HAP-1 (cell line): ENCODE measurements at regions not wholly inside any gene's neighbourhood (a gene's known extent, or its start where the extent isn't known, plus 50 kb on each side); places are given as distances from the start of the nearest gene placed in this dataset.

ENCODE experiments used
- DNase-seq, 2 experiments: peaks; one replicate each; pipeline ENCODE4 v3.0.0-alpha.2; 2016 to 2020; ENCODE audit warnings: low spot score in 2 of 2
- H3K27me3 ChIP-seq: fragments of 250-450 bp; sonication (Bioruptor Pico); 2 replicates; pipeline ENCODE4 v1.5.1; 2020; ENCODE audit warnings: low read depth, mild to moderate bottlenecking, moderate library complexity
- H3K36me3 ChIP-seq: fragments of 250-450 bp; sonication (Bioruptor Pico); replicated peaks from 2 replicates; pipeline ENCODE4 v1.5.1; 2020; ENCODE audit warnings: mild to moderate bottlenecking
- H3K4me1 ChIP-seq: fragments of 250-450 bp; sonication (Bioruptor Pico); 2 replicates; pipeline ENCODE4 v1.5.1; 2020; ENCODE audit warnings: mild to moderate bottlenecking
- H3K4me3 ChIP-seq: fragments of 250-450 bp; sonication (Bioruptor Pico); 2 replicates; pipeline ENCODE4 v1.5.1; 2020; ENCODE audit warnings: mild to moderate bottlenecking, moderate library complexity
- H3K9me3 ChIP-seq: fragments of 250-450 bp; sonication (Bioruptor Pico); 2 replicates; pipeline ENCODE4 v1.5.1; 2020; ENCODE audit warnings: mild to moderate bottlenecking, moderate library complexity
- in situ Hi-C: fragments of 300-500 bp; cut with MboI; formaldehyde crosslinking; loops from 3 replicates; pipeline ENCODE4 v1.14.3; 2020; ENCODE audit warnings: low sequenced_read_pairs, inconsistent platforms, mixed read lengths

- in situ Hi-C loops: no loop called here
- peaks cover 20% of the 10 kb centered on the region for H3K4me1 ChIP-seq
- H3K4me3 ChIP-seq: no peak overlapping the region
- H3K36me3 ChIP-seq: no peaks in the 10 kb centered on the region
- DNase-seq: no peak
- no peaks in the 10 kb centered on the region for H3K9me3 ChIP-seq
- H3K27me3 ChIP-seq: no peaks in the 10 kb centered on the region
Measured at GRCh38 chr1:219354962-219355361, 181.3 kb downstream of the LYPLAL1 start.

- in situ Hi-C loops: no loop called here
Measured at GRCh38 chr1:219352961-219353651, 179.4 kb downstream of the LYPLAL1 start.

DNA sequence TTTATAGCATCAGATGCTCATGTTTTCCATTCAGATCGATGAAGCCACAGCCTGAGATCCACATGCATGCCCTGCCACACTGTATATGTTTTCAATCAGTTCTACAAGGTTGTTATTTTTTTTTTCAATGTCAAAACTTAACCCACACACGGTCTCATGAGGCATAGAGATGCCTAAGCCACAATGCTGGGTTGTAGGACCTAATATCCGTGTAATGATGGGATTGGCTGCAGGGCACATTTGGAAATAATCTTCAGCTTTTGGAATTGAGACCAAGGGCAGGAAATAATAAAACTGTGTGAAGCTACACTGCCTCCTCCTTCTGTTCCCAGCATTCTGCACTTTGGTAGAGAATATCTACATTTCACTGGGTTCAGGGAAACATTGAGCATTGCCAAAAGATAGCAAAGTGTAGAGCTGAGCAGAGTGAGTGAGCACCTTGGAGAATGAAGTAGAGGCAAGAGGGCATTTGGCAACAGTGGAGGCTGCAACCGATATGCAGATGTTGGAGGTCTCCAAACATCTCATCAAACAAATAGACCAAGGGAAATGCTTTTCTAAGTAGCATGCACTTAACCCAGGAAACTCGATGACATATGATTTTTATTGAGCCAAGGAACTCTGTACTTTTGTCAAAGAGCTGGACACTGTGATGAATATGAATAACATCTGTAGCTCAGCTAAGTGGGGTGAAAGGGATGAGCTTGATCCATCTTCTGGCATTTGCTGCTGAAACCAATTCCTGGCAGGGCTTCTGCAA lies 176.7 kb downstream of the LYPLAL1 start:
- in situ Hi-C loops: no loop called here
- Histone ChIP-seq H3K4me3 (no peak overlapping the region), H3K4me1 (peaks cover 8% of the 10 kb centered on the region), H3K27me3 (no peaks in the 10 kb centered on the region), H3K9me3 (peaks cover 6% of the 10 kb centered on the region; the same call in 1 of the 2 replicates), H3K36me3 (no peaks in the 10 kb centered on the region)
- no peak for DNase-seq

More at GRCh38 chr1:219352961-219353651, 179.4 kb downstream of the LYPLAL1 start:
- no peaks in the 10 kb centered on the region for H3K9me3 ChIP-seq
- peaks cover 8% of the 10 kb centered on the region for H3K4me1 ChIP-seq
- H3K36me3 ChIP-seq: no peaks in the 10 kb centered on the region
- H3K4me3 ChIP-seq: no peak overlapping the region
- no peaks in the 10 kb centered on the region for H3K27me3 ChIP-seq
- no peak for DNase-seq

GRCh38 chr1:219347921-219348391 lies 174.3 kb downstream of the LYPLAL1 start:
- no peak overlapping the region for H3K4me3 ChIP-seq
- no peak for DNase-seq
- peaks cover 7% of the 10 kb centered on the region; the same call in 1 of the 2 replicates for H3K9me3 ChIP-seq
- H3K4me1 ChIP-seq: peaks cover 8% of the 10 kb centered on the region
- in situ Hi-C loops: no loop called here
- no peaks in the 10 kb centered on the region for H3K27me3 ChIP-seq
- H3K36me3 ChIP-seq: no peaks in the 10 kb centered on the region

DNA sequence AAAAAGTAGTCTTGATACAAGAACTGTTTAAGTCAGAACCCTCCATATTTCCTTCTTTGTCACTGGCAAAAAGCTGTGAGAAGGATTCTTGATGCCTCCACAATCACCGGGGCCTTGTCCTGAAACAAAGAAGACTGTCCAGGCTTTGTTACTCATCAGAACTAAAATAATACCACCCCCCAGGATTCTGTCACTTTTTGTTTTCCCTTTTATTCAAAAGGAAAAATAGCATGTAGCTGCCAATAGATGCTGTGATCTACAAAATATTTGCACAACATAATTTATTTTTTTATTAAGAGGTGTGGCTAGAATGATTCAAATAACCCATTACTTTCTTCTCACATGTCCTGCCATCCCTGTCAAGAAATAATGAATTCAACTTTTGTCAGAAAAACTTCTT lies 173.7 kb downstream of the LYPLAL1 start:
- Histone ChIP-seq H3K27me3 (no peaks in the 10 kb centered on the region), H3K9me3 (peaks cover 7% of the 10 kb centered on the region; the same call in 1 of the 2 replicates), H3K36me3 (no peaks in the 10 kb centered on the region), H3K4me3 (no peak overlapping the region), H3K4me1 (peaks cover 8% of the 10 kb centered on the region)
- in situ Hi-C loops: no loop called here
- DNase-seq: no peak

- peaks cover 7% of the 10 kb centered on the region; the same call in 1 of the 2 replicates for H3K9me3 ChIP-seq
- H3K27me3 ChIP-seq: no peaks in the 10 kb centered on the region
- in situ Hi-C loops: no loop called here
- H3K36me3 ChIP-seq: no peaks in the 10 kb centered on the region
- peaks cover 8% of the 10 kb centered on the region for H3K4me1 ChIP-seq
- no peak for DNase-seq
- no peak overlapping the region for H3K4me3 ChIP-seq
Measured at GRCh38 chr1:219345953-219346352, 172.3 kb downstream of the LYPLAL1 start.

GRCh38 chr1:219342836-219343235 lies 169.2 kb downstream of the LYPLAL1 start:
- H3K27me3 ChIP-seq: no peaks in the 10 kb centered on the region
- DNase-seq: no peak
- H3K4me1 ChIP-seq: peaks cover 12% of the 10 kb centered on the region
- H3K4me3 ChIP-seq: no peak overlapping the region
- no peaks in the 10 kb centered on the region for H3K36me3 ChIP-seq
- H3K9me3 ChIP-seq: peaks cover 7% of the 10 kb centered on the region; the same call in 1 of the 2 replicates
- in situ Hi-C loops: no loop called here

DNA sequence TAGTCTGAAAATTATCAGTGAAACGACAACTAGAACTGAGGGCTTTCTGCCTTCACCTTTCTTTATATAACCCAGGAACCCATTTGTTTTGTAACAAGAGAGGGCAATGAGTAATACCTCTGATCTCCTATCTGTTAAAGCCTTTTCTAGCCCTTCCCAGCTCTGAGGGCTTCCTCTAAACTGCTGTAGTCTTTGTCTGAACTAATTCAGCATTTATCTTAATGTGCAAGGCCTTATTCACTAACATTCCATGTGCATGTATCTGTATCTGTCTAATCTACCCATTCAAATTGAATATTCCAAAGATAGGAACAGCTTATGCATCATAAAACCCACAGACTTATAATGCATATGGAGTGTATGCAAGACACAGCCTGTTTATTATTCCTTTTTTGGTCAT lies 167.1 kb downstream of the LYPLAL1 start:
- Histone ChIP-seq H3K36me3 (no peaks in the 10 kb centered on the region), H3K9me3 (peaks cover 3% of the 10 kb centered on the region; the same call in 1 of the 2 replicates), H3K4me1 (peaks cover 12% of the 10 kb centered on the region), H3K4me3 (no peak overlapping the region), H3K27me3 (no peaks in the 10 kb centered on the region)
- peak; percentile 16 to 22 for DNase-seq
- in situ Hi-C loops: no loop called here

DNA sequence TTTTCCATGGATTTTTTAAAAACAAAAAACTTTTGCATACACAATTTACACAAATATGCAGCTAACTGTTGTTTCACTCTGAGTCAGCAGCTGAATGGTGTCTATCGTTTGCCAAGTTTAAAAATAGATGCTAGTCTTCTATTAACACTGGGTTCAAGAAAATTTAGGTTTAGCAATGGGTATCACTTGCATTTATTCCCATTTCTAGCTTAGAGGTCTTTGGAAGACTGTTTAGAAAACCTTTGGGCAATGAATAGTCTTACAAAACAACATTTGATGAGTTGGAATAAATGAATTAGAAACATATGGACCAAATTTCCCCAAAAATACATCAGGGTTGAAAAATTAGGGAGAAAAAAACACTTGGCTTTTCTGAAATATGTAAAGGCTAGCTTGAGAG lies 165.8 kb downstream of the LYPLAL1 start:
- DNase-seq: no peak
- Histone ChIP-seq H3K27me3 (no peaks in the 10 kb centered on the region), H3K9me3 (no peaks in the 10 kb centered on the region), H3K36me3 (no peaks in the 10 kb centered on the region), H3K4me1 (peaks cover 12% of the 10 kb centered on the region), H3K4me3 (no peak overlapping the region)
- in situ Hi-C loops: no loop called here

DNA sequence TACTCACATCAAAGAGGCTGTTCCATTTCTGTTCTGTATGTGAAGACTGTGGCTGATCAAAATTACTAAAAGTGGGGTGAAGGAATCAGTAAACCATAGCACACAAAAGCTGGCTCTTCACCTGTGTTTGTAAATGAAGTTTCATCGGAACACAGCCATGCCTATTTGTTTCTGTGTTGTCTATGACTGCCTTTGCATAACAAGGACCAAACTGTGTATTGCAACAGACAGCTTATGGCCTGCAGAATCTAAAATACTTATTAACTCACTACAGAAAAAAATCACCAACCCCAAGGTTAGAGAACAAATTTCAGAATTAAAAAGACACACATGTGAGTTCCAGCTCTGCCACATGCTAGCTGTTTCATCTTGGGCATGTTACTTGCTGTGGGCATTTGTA lies 163.9 kb downstream of the LYPLAL1 start:
- Histone ChIP-seq H3K4me1 (peaks cover 12% of the 10 kb centered on the region), H3K27me3 (no peaks in the 10 kb centered on the region), H3K4me3 (no peak overlapping the region), H3K9me3 (no peaks in the 10 kb centered on the region), H3K36me3 (no peaks in the 10 kb centered on the region)
- in situ Hi-C loops: no loop called here
- DNase-seq: no peak

GRCh38 chr1:219333626-219334025 lies 159.9 kb downstream of the LYPLAL1 start:
- Histone ChIP-seq H3K9me3 (no peaks in the 10 kb centered on the region), H3K4me3 (no peak overlapping the region), H3K4me1 (peaks cover 3% of the 10 kb centered on the region; the same call in 1 of the 2 replicates), H3K27me3 (no peaks in the 10 kb centered on the region), H3K36me3 (no peaks in the 10 kb centered on the region)
- DNase-seq: no peak
- in situ Hi-C loops: no loop called here

DNA sequence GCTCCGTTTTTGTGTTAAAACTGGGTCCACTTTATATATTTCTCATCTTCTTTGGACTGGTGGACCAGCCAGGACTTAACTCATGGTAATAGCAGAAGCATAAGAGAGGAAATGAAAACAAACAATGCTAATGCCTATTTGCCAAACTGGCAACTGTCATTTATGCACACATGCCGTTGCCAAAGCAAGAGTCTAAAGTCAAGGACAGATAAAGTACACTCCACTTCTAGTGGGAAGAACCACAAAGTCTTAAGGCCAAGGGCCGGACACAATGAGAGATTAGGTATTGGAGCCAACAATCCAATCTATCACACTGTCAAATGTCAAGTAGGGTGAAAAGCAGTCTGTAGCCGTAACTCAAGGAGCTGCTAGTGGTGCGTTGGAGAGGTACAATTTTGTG lies 157.7 kb downstream of the LYPLAL1 start:
- no peaks in the 10 kb centered on the region for H3K27me3 ChIP-seq
- in situ Hi-C loops: no loop called here
- H3K9me3 ChIP-seq: no peaks in the 10 kb centered on the region
- peaks cover 3% of the 10 kb centered on the region; the same call in 1 of the 2 replicates for H3K4me1 ChIP-seq
- no peaks in the 10 kb centered on the region for H3K36me3 ChIP-seq
- DNase-seq: no peak
- no peak overlapping the region for H3K4me3 ChIP-seq

- Histone ChIP-seq H3K4me3 (no peak overlapping the region), H3K9me3 (no peaks in the 10 kb centered on the region), H3K27me3 (no peaks in the 10 kb centered on the region), H3K4me1 (peaks cover 3% of the 10 kb centered on the region; the same call in 1 of the 2 replicates), H3K36me3 (no peaks in the 10 kb centered on the region)
- in situ Hi-C loops: no loop called here
- no peak for DNase-seq
Measured at GRCh38 chr1:219330669-219331068, 157.0 kb downstream of the LYPLAL1 start.

- no peak for DNase-seq
- in situ Hi-C loops: no loop called here
- Histone ChIP-seq H3K27me3 (no peaks in the 10 kb centered on the region), H3K9me3 (no peaks in the 10 kb centered on the region), H3K36me3 (no peaks in the 10 kb centered on the region), H3K4me3 (no peak overlapping the region), H3K4me1 (peaks cover 3% of the 10 kb centered on the region; the same call in 1 of the 2 replicates)
Measured at GRCh38 chr1:219330001-219330400, 156.3 kb downstream of the LYPLAL1 start.
